Pancreas (tissue), 10 donors: ENCODE measurements at regions not wholly inside any gene's neighbourhood (a gene's known extent, or its start where the extent isn't known, plus 50 kb on each side); places are given as distances from the start of the nearest gene placed in this dataset.

Source experiments
- ATAC-seq, 4 donors: fragments of 200-7000 bp; cut with Tn5 transposase; one replicate each; pipeline versions ENCODE4 v1.8.0 to v1.9.1; 2020; ENCODE audit warnings: mild to moderate bottlenecking in 4 of 4, moderate library complexity in 4 of 4
- DNase-seq, 6 donors: peaks; one replicate each; pipeline ENCODE4 v3.0.0-alpha.2; 2020
- FAIRE-seq: peaks from 2 replicates; lab custom pipeline; 2012; peaks lifted over from hg19 to GRCh38; lab: Jason Lieb, UNC
- H3K27ac ChIP-seq, 4 donors: fragments of 200-600 bp; sonication (generic); 1 replicate in 3 of 4; 2 replicates in 1 of 4; pipeline versions ENCODE4 v1.5.0 to v1.8.0; 2020
- H3K27me3 ChIP-seq, 4 donors: fragments of 200-600 bp; one replicate each; pipeline ENCODE4 v1.8.0; 2021
- H3K36me3 ChIP-seq, 3 donors: fragments of 200-600 bp; sonication (generic) in 1 of 3; one replicate each; pipeline versions ENCODE4 v1.5.0 to v1.8.0; 2020 to 2021
- H3K4me1 ChIP-seq, 3 donors: fragments of 200-600 bp; one replicate each; pipeline ENCODE4 v1.8.0; 2021
- H3K4me3 ChIP-seq, 4 donors: fragments of 200-600 bp; sonication (generic) in 2 of 4; one replicate each; pipeline versions ENCODE4 v1.5.0 to v1.8.0; 2020 to 2021
- H3K9me3 ChIP-seq, 4 donors: fragments of 200-600 bp; one replicate each; pipeline ENCODE4 v1.8.0; 2021
- CTCF ChIP-seq, 4 donors: fragments of 200-600 bp; sonication (generic) in 3 of 4; IDR thresholded peaks; one replicate each; pipeline versions ENCODE4 v1.5.0 to v1.8.0; 2021; ENCODE audit warnings: antibody characterized with exemption in 4 of 4
- WGBS, 2 donors: extraction: QIAGEN DNeasy Blood & Tissue Kit; methylation state at CpG; one replicate each; pipeline ENCODE4 v1.1.7; 2013; 5-methylcytosine and 5-hydroxymethylcytosine counted together
- intact Hi-C, 3 donors: fragments of 100-400 bp; cut with DNase I; formaldehyde crosslinking; loops; one replicate each; pipeline versions ENCODE4 v1.11.1 to v1.14.2; 2022
- donor health status: healthy with polysubstance abuse.
- donor health status: DM: no; HTN: no; CAD: no; lungs with moderate emphysema.
- donor health status: DM: no; HTN: no; CAD: no.
- donor health status: control.
- donor health status: control.
- donor health status: Bipolar disorder and iron deficiency.
- donor health status: DM: yes; HTN: yes; CAD: no.
- donor health status: DM: no; HTN: no; CAD: no.
- donor health status: DM: no; HTN: no; CAD: no.
- donor health status: DM: yes; HTN: yes; CAD: no.

- ATAC-seq (no peak), FAIRE-seq (no peak), DNase-seq (no peak)
- H3K27ac ChIP-seq, result no peak overlapping the region
- intact Hi-C loops, result no loop called here
- H3K36me3 ChIP-seq, result no peaks in the 10 kb centered on the region
- no peak overlapping the region for H3K4me3 ChIP-seq
- no peaks in the 10 kb centered on the region for H3K9me3 ChIP-seq
- WGBS, 2 donors, result 43 to 51% methylated on average over 3 of the region's 3 CpGs
- no peak for TF ChIP-seq CTCF (IDR thresholded peaks at IDR 0.05)
- H3K4me1 ChIP-seq, result no peaks in the 10 kb centered on the region
- H3K27me3 ChIP-seq, result no peaks in the 10 kb centered on the region
Measured at GRCh38 chr1:5567839-5568238, 424.4 kb downstream of the NPHP4 start.

GRCh38 chr1:5566924-5567323, 425.3 kb downstream of the NPHP4 start:
- no peak for ATAC-seq
- FAIRE-seq, result no peak
- no peaks in the 10 kb centered on the region for H3K27me3 ChIP-seq
- no peak overlapping the region for H3K27ac ChIP-seq
- H3K9me3 ChIP-seq, result no peaks in the 10 kb centered on the region
- H3K4me3 ChIP-seq, result no peak overlapping the region
- H3K4me1 ChIP-seq, result no peaks in the 10 kb centered on the region
- no peak for DNase-seq
- WGBS, 2 donors, result 39 to 57% methylated on average over 4 of the region's 4 CpGs
- intact Hi-C loops, result no loop called here
- TF ChIP-seq CTCF (IDR thresholded peaks at IDR 0.05), result no peak
- H3K36me3 ChIP-seq, result no peaks in the 10 kb centered on the region

- WGBS, 2 donors, result 44 to 47% methylated on average over 19 of the region's 19 CpGs
- no peaks in the 10 kb centered on the region for H3K4me1 ChIP-seq
- no peak for TF ChIP-seq CTCF (IDR thresholded peaks at IDR 0.05)
- no peaks in the 10 kb centered on the region for H3K27me3 ChIP-seq
- intact Hi-C loops, result no loop called here
- H3K36me3 ChIP-seq, result no peaks in the 10 kb centered on the region
- no peak overlapping the region for H3K27ac ChIP-seq
- FAIRE-seq (no peak), DNase-seq (no peak), ATAC-seq (no peak)
- no peaks in the 10 kb centered on the region for H3K9me3 ChIP-seq
- no peak overlapping the region for H3K4me3 ChIP-seq
Measured at GRCh38 chr1:5565281-5566125, 426.7 kb downstream of the NPHP4 start.

GRCh38 chr1:5564578-5565257, 427.5 kb downstream of the NPHP4 start:
- no peaks in the 10 kb centered on the region for H3K27me3 ChIP-seq
- no peaks in the 10 kb centered on the region for H3K9me3 ChIP-seq
- intact Hi-C loops, result no loop called here
- H3K27ac ChIP-seq, result no peak overlapping the region
- H3K36me3 ChIP-seq, result no peaks in the 10 kb centered on the region
- ATAC-seq, result no peak
- FAIRE-seq, result no peak
- TF ChIP-seq CTCF (IDR thresholded peaks at IDR 0.05), result no peak
- no peak for DNase-seq
- no peaks in the 10 kb centered on the region for H3K4me1 ChIP-seq
- 63 to 71% methylated on average over 10 of the region's 10 CpGs for WGBS, 2 donors
- H3K4me3 ChIP-seq, result no peak overlapping the region
